GM19463 (cell line): ENCODE measurements at regions not wholly inside any gene's neighbourhood (a gene's known extent, or its start where the extent isn't known, plus 50 kb on each side); places are given as distances from the start of the nearest gene placed in this dataset.
"Not testable (repeated sequence)": the region's sequence is repeated elsewhere in the genome, so short reads cannot be mapped to it uniquely, and the experiment has no call there.

Experiments used
- ATAC-seq: cut with Tn5 transposase; IDR thresholded peaks from one replicate; pipeline ENCODE4 v1.9.1; 2021; ENCODE audit warnings: mild to moderate bottlenecking, moderate library complexity; ENCODE audit not compliant: unreplicated experiment

GRCh38 chrX:46034868-46035267, 510.4 kb downstream of the ZNF674 start:
- no peak for ATAC-seq

GRCh38 chrX:46029777-46030176, 515.4 kb downstream of the ZNF674 start:
- ATAC-seq, result no peak

GRCh38 chrX:46016296-46016695, 528.9 kb downstream of the ZNF674 start:
- ATAC-seq, result no peak

- ATAC-seq, result no peak
Measured at GRCh38 chrX:46015653-46016052, 529.6 kb downstream of the ZNF674 start.

- ATAC-seq, result no peak
Measured at GRCh38 chrX:45992402-45993123, 552.7 kb downstream of the ZNF674 start.

GRCh38 chrX:45986971-45987370, 558.2 kb downstream of the ZNF674 start:
- no peak for ATAC-seq

- no peak for ATAC-seq
Measured at GRCh38 chrX:45986081-45986480, 559.1 kb downstream of the ZNF674 start.

GRCh38 chrX:45982958-45983727, 562.1 kb downstream of the ZNF674 start:
- not testable (repeated sequence) for ATAC-seq

- ATAC-seq, result no peak
Measured at GRCh38 chrX:45980726-45981125, 564.5 kb downstream of the ZNF674 start.

- ATAC-seq, result no peak
Measured at GRCh38 chrX:45975633-45976032, 569.6 kb downstream of the ZNF674 start.

GRCh38 chrX:45972636-45973035, 572.6 kb downstream of the ZNF674 start:
- no peak for ATAC-seq

GRCh38 chrX:45959567-45959966, 585.7 kb downstream of the ZNF674 start:
- ATAC-seq, result no peak

GRCh38 chrX:45956191-45956870, 588.9 kb downstream of the ZNF674 start:
- ATAC-seq, result no peak

GRCh38 chrX:45955661-45956060, 589.6 kb downstream of the ZNF674 start:
- ATAC-seq, result no peak

GRCh38 chrX:45954026-45954425, 591.2 kb downstream of the ZNF674 start:
- ATAC-seq, result no peak

GRCh38 chrX:45952030-45952429, 593.2 kb downstream of the ZNF674 start:
- ATAC-seq, result no peak

- no peak for ATAC-seq
Measured at GRCh38 chrX:45935408-45935807, 609.8 kb downstream of the ZNF674 start.

GRCh38 chrX:45912316-45912715, 632.9 kb downstream of the ZNF674 start:
- ATAC-seq, result no peak

GRCh38 chrX:45907786-45908185, 637.4 kb downstream of the ZNF674 start:
- ATAC-seq, result no peak

- ATAC-seq, result no peak
Measured at GRCh38 chrX:45903781-45904201, 641.4 kb downstream of the ZNF674 start.

- ATAC-seq, result no peak
Measured at GRCh38 chrX:45900766-45901615, 644.2 kb downstream of the ZNF674 start.
